Neural crest cell (in vitro differentiated cells): ENCODE measurements at regions not wholly inside any gene's neighbourhood (a gene's known extent, or its start where the extent isn't known, plus 50 kb on each side); places are given as distances from the start of the nearest gene placed in this dataset.

ENCODE experiments used
- DNase-seq: peaks from one replicate; pipeline ENCODE4 v3.0.0; 2021; ENCODE audit warnings: low read depth, mixed read lengths, low spot score
- H3K27ac Mint-ChIP-seq: one replicate; pipeline ENCODE4 v1.8.0; 2021; ENCODE audit warnings: mild to moderate bottlenecking, mixed read lengths; ENCODE audit not compliant: unreplicated experiment
- H3K27me3 Mint-ChIP-seq: 2 replicates; pipeline ENCODE4 v1.8.0; 2021; ENCODE audit warnings: low read depth, mild to moderate bottlenecking, mixed read lengths
- H3K36me3 Mint-ChIP-seq: 2 replicates; pipeline ENCODE4 v1.8.0; 2021; ENCODE audit warnings: low read depth, mild to moderate bottlenecking, mixed read lengths
- H3K4me1 Mint-ChIP-seq: 2 replicates; pipeline ENCODE4 v1.8.0; 2021; ENCODE audit warnings: mixed read lengths
- H3K4me3 Mint-ChIP-seq: one replicate; pipeline ENCODE4 v1.8.0; 2021; ENCODE audit warnings: mild to moderate bottlenecking, mixed read lengths
- H3K9me3 Mint-ChIP-seq: 2 replicates; pipeline ENCODE4 v1.8.0; 2021; ENCODE audit warnings: mixed read lengths
- CTCF ChIP-seq: fragments of 200-600 bp; sonication (generic); conservative IDR thresholded peaks from 2 replicates; pipeline ENCODE4 v1.5.0; 2021; ENCODE audit warnings: antibody characterized with exemption, mild to moderate bottlenecking

- peaks cover 5% of the 10 kb centered on the region for H3K4me1 Mint-ChIP-seq
- H3K27ac Mint-ChIP-seq, result no peak overlapping the region
- DNase-seq, result no peak
- H3K4me3 Mint-ChIP-seq, result no peak overlapping the region
- H3K9me3 Mint-ChIP-seq, result peaks cover 3% of the 10 kb centered on the region
- H3K27me3 Mint-ChIP-seq, result no peaks in the 10 kb centered on the region
- TF ChIP-seq CTCF, result no peak
- H3K36me3 Mint-ChIP-seq, result no peaks in the 10 kb centered on the region
Observed at GRCh38 chr3:173342679-173343078, 54.9 kb upstream of the NLGN1 start.

GRCh38 chr3:173340626-173341025 is 56.9 kb upstream of the NLGN1 start:
- TF ChIP-seq CTCF, result no peak
- H3K27me3 Mint-ChIP-seq, result no peaks in the 10 kb centered on the region
- H3K9me3 Mint-ChIP-seq, result peaks cover 3% of the 10 kb centered on the region

GRCh38 chr3:173336261-173336660 is 61.3 kb upstream of the NLGN1 start:
- H3K36me3 Mint-ChIP-seq, result no peaks in the 10 kb centered on the region
- no peak overlapping the region for H3K4me3 Mint-ChIP-seq
- H3K27ac Mint-ChIP-seq, result no peak overlapping the region
- no peaks in the 10 kb centered on the region for H3K4me1 Mint-ChIP-seq
- DNase-seq, result no peak
- H3K9me3 Mint-ChIP-seq, result no peaks in the 10 kb centered on the region
- no peaks in the 10 kb centered on the region for H3K27me3 Mint-ChIP-seq
- TF ChIP-seq CTCF, result no peak

More at GRCh38 chr3:173340626-173341025, 56.9 kb upstream of the NLGN1 start:
- DNase-seq, result no peak
- H3K27ac Mint-ChIP-seq, result no peak overlapping the region
- no peaks in the 10 kb centered on the region for H3K36me3 Mint-ChIP-seq
- H3K4me3 Mint-ChIP-seq, result no peak overlapping the region
- peaks cover 5% of the 10 kb centered on the region for H3K4me1 Mint-ChIP-seq

- Mint-ChIP-seq H3K27me3 (no peaks in the 10 kb centered on the region), H3K4me3 (no peak overlapping the region), H3K9me3 (no peaks in the 10 kb centered on the region), H3K36me3 (no peaks in the 10 kb centered on the region), H3K4me1 (peaks cover 8% of the 10 kb centered on the region), H3K27ac (no peak overlapping the region)
- TF ChIP-seq CTCF, result no peak
- no peak for DNase-seq
Observed at GRCh38 chr3:173306110-173306509, 91.4 kb upstream of the NLGN1 start.

- Mint-ChIP-seq H3K9me3 (no peaks in the 10 kb centered on the region), H3K4me1 (peaks cover 8% of the 10 kb centered on the region), H3K36me3 (no peaks in the 10 kb centered on the region), H3K27me3 (no peaks in the 10 kb centered on the region), H3K4me3 (no peak overlapping the region), H3K27ac (no peak overlapping the region)
- no peak for DNase-seq
- peak; percentile 27 for TF ChIP-seq CTCF
Observed at GRCh38 chr3:173304182-173304800, 93.3 kb upstream of the NLGN1 start.
